ENCODE measurements at regions not wholly inside any gene's neighbourhood (a gene's known extent, or its start where the extent isn't known, plus 50 kb on each side); places are given as distances from the start of the nearest gene placed in this dataset.

GRCh38 chr2:240372101-240372500 is 63.4 kb upstream of the GPC1 start:
- ATAC-seq = no peak
- no peaks in the 10 kb centered on the region for H3K9me3 ChIP-seq
- H3K36me3 ChIP-seq = no peaks in the 10 kb centered on the region
- H3K27ac ChIP-seq = no peak overlapping the region
- no peak overlapping the region for H3K4me3 ChIP-seq
- TF ChIP-seq POLR2A (IDR thresholded peaks at IDR 0.05) (no peak), CTCF (IDR thresholded peaks at IDR 0.05 in 4 of 5, conservative IDR thresholded peaks at IDR 0.05 in 1 of 5) (no peak)
- in situ Hi-C loops (cut with MboI; ENCODE audit: low sequenced_read_pairs in 4 of 4) = no loop called here
- intact Hi-C loops (cut with DNase I; ENCODE audit: low total_unique reads) = no loop called here
- DNase-seq = no peak
- peaks cover 52 to 65% of the 10 kb centered on the region in 2 donors for H3K4me1 ChIP-seq
- no peaks in the 10 kb centered on the region for H3K27me3 ChIP-seq

GRCh38 chr2:240373289-240373885 is 62.1 kb upstream of the GPC1 start:
- ATAC-seq = no peak
- Histone ChIP-seq H3K4me3 (no peak overlapping the region), H3K36me3 (no peaks in the 10 kb centered on the region), H3K27me3 (no peaks in the 10 kb centered on the region), H3K9me3 (no peaks in the 10 kb centered on the region), H3K27ac (peak overlapping the region; percentile 73 to 83 (median 80)), H3K4me1 (peaks cover 44 to 54% of the 10 kb centered on the region in 2 donors)
- TF ChIP-seq CTCF (IDR thresholded peaks at IDR 0.05 in 4 of 5, conservative IDR thresholded peaks at IDR 0.05 in 1 of 5) = no peak
- TF ChIP-seq POLR2A (IDR thresholded peaks at IDR 0.05) = no peak
- intact Hi-C loops (cut with DNase I; ENCODE audit: low total_unique reads) (no loop called here), in situ Hi-C loops (cut with MboI; ENCODE audit: low sequenced_read_pairs in 4 of 4) (no loop called here)
- DNase-seq = no peak

GRCh38 chr2:240374085-240374907 is 61.2 kb upstream of the GPC1 start:
- Histone ChIP-seq H3K4me1 (peaks cover 35 to 45% of the 10 kb centered on the region in 2 donors), H3K36me3 (no peaks in the 10 kb centered on the region), H3K27ac (peak overlapping the region; percentile 73 to 83 (median 80)), H3K27me3 (no peaks in the 10 kb centered on the region), H3K9me3 (no peaks in the 10 kb centered on the region), H3K4me3 (no peak overlapping the region)
- in situ Hi-C loops (cut with MboI; ENCODE audit: low sequenced_read_pairs in 4 of 4) (no loop called here), intact Hi-C loops (cut with DNase I; ENCODE audit: low total_unique reads) (no loop called here)
- DNase-seq = peak; percentile 88 to 91
- no peak for TF ChIP-seq POLR2A (IDR thresholded peaks at IDR 0.05)
- peak; percentile 53 to 79 for ATAC-seq

- H3K4me3 ChIP-seq = no peak overlapping the region
- no peaks in the 10 kb centered on the region for H3K9me3 ChIP-seq
- H3K4me1 ChIP-seq = peaks cover 27 to 37% of the 10 kb centered on the region in 2 donors
- DNase-seq (no peak), ATAC-seq (no peak)
- H3K27ac ChIP-seq = peak overlapping the region; percentile 73 to 83 (median 80)
- H3K36me3 ChIP-seq = no peaks in the 10 kb centered on the region
- no peaks in the 10 kb centered on the region for H3K27me3 ChIP-seq
- intact Hi-C loops (cut with DNase I; ENCODE audit: low total_unique reads) (no loop called here), in situ Hi-C loops (cut with MboI; ENCODE audit: low sequenced_read_pairs in 4 of 4) (no loop called here)
- TF ChIP-seq POLR2A (IDR thresholded peaks at IDR 0.05) (no peak), CTCF (IDR thresholded peaks at IDR 0.05 in 4 of 5, conservative IDR thresholded peaks at IDR 0.05 in 1 of 5) (no peak)
Measured at GRCh38 chr2:240375024-240375645, 60.3 kb upstream of the GPC1 start.

GRCh38 chr2:240376739-240377138 is 58.7 kb upstream of the GPC1 start:
- Histone ChIP-seq H3K27me3 (no peaks in the 10 kb centered on the region), H3K4me1 (peaks cover 18 to 24% of the 10 kb centered on the region in 2 donors), H3K27ac (no peak overlapping the region), H3K4me3 (no peak overlapping the region), H3K36me3 (no peaks in the 10 kb centered on the region), H3K9me3 (no peaks in the 10 kb centered on the region)
- DNase-seq (no peak), ATAC-seq (no peak)
- TF ChIP-seq CTCF (IDR thresholded peaks at IDR 0.05 in 4 of 5, conservative IDR thresholded peaks at IDR 0.05 in 1 of 5) (no peak), POLR2A (IDR thresholded peaks at IDR 0.05) (no peak)
- in situ Hi-C loops (cut with MboI; ENCODE audit: low sequenced_read_pairs in 4 of 4) = no loop called here
- intact Hi-C loops (cut with DNase I; ENCODE audit: low total_unique reads) = no loop called here

Measured in gastrocnemius medialis (tissue), 4 donors.